Nephron (organoid): ENCODE measurements at regions not wholly inside any gene's neighbourhood (a gene's known extent, or its start where the extent isn't known, plus 50 kb on each side); places are given as distances from the start of the nearest gene placed in this dataset.

Experiments
- H3K27ac Mint-ChIP-seq, 3 experiments: 2 replicates each; pipeline ENCODE4 v1.8.0; 2020; ENCODE audit warnings: mixed read lengths in 3 of 3, mild to moderate bottlenecking in 2 of 3, moderate library complexity in 1 of 3
- H3K27me3 Mint-ChIP-seq: 2 replicates; pipeline ENCODE4 v1.8.0; 2021; ENCODE audit warnings: low read depth, mild to moderate bottlenecking, moderate library complexity, mixed read lengths
- H3K36me3 Mint-ChIP-seq: 2 replicates; pipeline ENCODE4 v1.8.0; 2020; ENCODE audit warnings: low read depth, mixed read lengths
- H3K4me1 Mint-ChIP-seq: 2 replicates; pipeline ENCODE4 v1.8.0; 2020; ENCODE audit warnings: mixed read lengths
- H3K4me3 Mint-ChIP-seq, 3 experiments: 2 replicates each; pipeline ENCODE4 v1.8.0; 2020; ENCODE audit warnings: mild to moderate bottlenecking in 3 of 3, mixed read lengths in 3 of 3, moderate library complexity in 2 of 3
- H3K9me3 Mint-ChIP-seq: 2 replicates; pipeline ENCODE4 v1.8.0; 2020; ENCODE audit warnings: mixed read lengths
- TF ChIP-seq, protein P1 (sequence below), 3 experiments: fragments of 200-600 bp; sonication (generic); IDR thresholded peaks; one replicate each; pipeline ENCODE4 v1.5.0; 2021; ENCODE audit warnings: antibody characterized with exemption in 3 of 3; ENCODE audit not compliant: unreplicated experiment in 3 of 3

GRCh38 chr5:61748651-61749050, 416.6 kb downstream of the ZSWIM6 start:
- H3K27ac Mint-ChIP-seq, result no peak overlapping the region
- H3K27me3 Mint-ChIP-seq, result no peaks in the 10 kb centered on the region
- H3K4me3 Mint-ChIP-seq, result no peak overlapping the region
- TF ChIP-seq, protein P1, sequence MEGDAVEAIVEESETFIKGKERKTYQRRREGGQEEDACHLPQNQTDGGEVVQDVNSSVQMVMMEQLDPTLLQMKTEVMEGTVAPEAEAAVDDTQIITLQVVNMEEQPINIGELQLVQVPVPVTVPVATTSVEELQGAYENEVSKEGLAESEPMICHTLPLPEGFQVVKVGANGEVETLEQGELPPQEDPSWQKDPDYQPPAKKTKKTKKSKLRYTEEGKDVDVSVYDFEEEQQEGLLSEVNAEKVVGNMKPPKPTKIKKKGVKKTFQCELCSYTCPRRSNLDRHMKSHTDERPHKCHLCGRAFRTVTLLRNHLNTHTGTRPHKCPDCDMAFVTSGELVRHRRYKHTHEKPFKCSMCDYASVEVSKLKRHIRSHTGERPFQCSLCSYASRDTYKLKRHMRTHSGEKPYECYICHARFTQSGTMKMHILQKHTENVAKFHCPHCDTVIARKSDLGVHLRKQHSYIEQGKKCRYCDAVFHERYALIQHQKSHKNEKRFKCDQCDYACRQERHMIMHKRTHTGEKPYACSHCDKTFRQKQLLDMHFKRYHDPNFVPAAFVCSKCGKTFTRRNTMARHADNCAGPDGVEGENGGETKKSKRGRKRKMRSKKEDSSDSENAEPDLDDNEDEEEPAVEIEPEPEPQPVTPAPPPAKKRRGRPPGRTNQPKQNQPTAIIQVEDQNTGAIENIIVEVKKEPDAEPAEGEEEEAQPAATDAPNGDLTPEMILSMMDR (IDR thresholded peaks at IDR 0.05; ENCODE audit: unreplicated experiment in 3 of 3), result no peak
- H3K36me3 Mint-ChIP-seq, result no peaks in the 10 kb centered on the region
- H3K9me3 Mint-ChIP-seq, result peaks cover 8% of the 10 kb centered on the region
- H3K4me1 Mint-ChIP-seq, result peaks cover 9% of the 10 kb centered on the region

- TF ChIP-seq, protein P1 (IDR thresholded peaks at IDR 0.05; ENCODE audit: unreplicated experiment in 3 of 3), result no peak
- Mint-ChIP-seq H3K27me3 (no peaks in the 10 kb centered on the region), H3K36me3 (no peaks in the 10 kb centered on the region), H3K27ac (no peak overlapping the region), H3K9me3 (peaks cover 8% of the 10 kb centered on the region), H3K4me3 (no peak overlapping the region), H3K4me1 (peaks cover 7% of the 10 kb centered on the region)
Observed at GRCh38 chr5:61752588-61752987, 420.5 kb downstream of the ZSWIM6 start.

- H3K27me3 Mint-ChIP-seq, result no peaks in the 10 kb centered on the region
- H3K27ac Mint-ChIP-seq, result no peak overlapping the region
- H3K4me1 Mint-ChIP-seq, result peaks cover 7% of the 10 kb centered on the region
- peaks cover 3% of the 10 kb centered on the region for H3K9me3 Mint-ChIP-seq
- TF ChIP-seq, protein P1 (IDR thresholded peaks at IDR 0.05; ENCODE audit: unreplicated experiment in 3 of 3), result no peak
- no peak overlapping the region for H3K4me3 Mint-ChIP-seq
- H3K36me3 Mint-ChIP-seq, result no peaks in the 10 kb centered on the region
Observed at GRCh38 chr5:61754792-61755191, 422.7 kb downstream of the ZSWIM6 start.

DNA sequence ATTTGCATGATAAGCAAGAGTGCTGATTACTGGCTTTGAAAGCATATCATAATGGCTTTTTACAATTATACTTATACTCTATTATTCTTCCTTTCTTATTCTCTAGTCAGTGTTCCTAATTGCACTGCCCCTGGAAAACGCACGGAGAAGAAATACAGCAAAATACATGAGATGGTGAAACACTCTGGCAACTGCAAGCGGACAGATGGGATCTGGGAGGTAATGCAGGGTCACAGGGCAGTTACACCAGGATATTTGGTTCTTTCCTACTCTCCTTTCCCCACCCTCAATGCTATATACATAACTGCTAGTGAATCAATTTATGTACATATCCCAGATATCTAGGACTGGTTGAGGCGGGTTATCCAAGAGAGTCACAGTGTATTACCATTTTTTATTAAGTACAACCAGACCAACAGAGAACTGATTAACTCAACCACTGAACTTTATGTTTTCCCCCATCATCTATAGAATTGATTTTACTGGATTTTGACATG, 423.7 kb downstream of the ZSWIM6 start:
- Mint-ChIP-seq H3K27me3 (no peaks in the 10 kb centered on the region), H3K9me3 (peaks cover 5% of the 10 kb centered on the region), H3K36me3 (no peaks in the 10 kb centered on the region), H3K27ac (no peak overlapping the region), H3K4me3 (no peak overlapping the region), H3K4me1 (peaks cover 7% of the 10 kb centered on the region)
- TF ChIP-seq, protein P1 (IDR thresholded peaks at IDR 0.05; ENCODE audit: unreplicated experiment in 3 of 3), result no peak

- no peak overlapping the region for H3K4me3 Mint-ChIP-seq
- no peaks in the 10 kb centered on the region for H3K27me3 Mint-ChIP-seq
- H3K4me1 Mint-ChIP-seq, result peaks cover 7% of the 10 kb centered on the region
- H3K9me3 Mint-ChIP-seq, result peaks cover 26% of the 10 kb centered on the region
- H3K27ac Mint-ChIP-seq, result no peak overlapping the region
- TF ChIP-seq, protein P1 (IDR thresholded peaks at IDR 0.05; ENCODE audit: unreplicated experiment in 3 of 3), result no peak
- H3K36me3 Mint-ChIP-seq, result no peaks in the 10 kb centered on the region
Observed at GRCh38 chr5:61758711-61759110, 426.7 kb downstream of the ZSWIM6 start.

GRCh38 chr5:61765471-61765870, 433.4 kb downstream of the ZSWIM6 start:
- Mint-ChIP-seq H3K4me1 (no peaks in the 10 kb centered on the region), H3K4me3 (no peak overlapping the region), H3K36me3 (no peaks in the 10 kb centered on the region), H3K27ac (no peak overlapping the region), H3K27me3 (peaks cover 10% of the 10 kb centered on the region), H3K9me3 (peaks cover 30% of the 10 kb centered on the region)
- TF ChIP-seq, protein P1 (IDR thresholded peaks at IDR 0.05; ENCODE audit: unreplicated experiment in 3 of 3), result no peak
